BJ (cell line): ENCODE measurements at regions not wholly inside any gene's neighbourhood (a gene's known extent, or its start where the extent isn't known, plus 50 kb on each side); places are given as distances from the start of the nearest gene placed in this dataset.
"Not testable (repeated sequence)": the region's sequence is repeated elsewhere in the genome, so short reads cannot be mapped to it uniquely, and the experiment has no call there.

ENCODE experiments used
- CTCF ChIA-PET: fragments of 350-600 bp; formaldehyde crosslinking; extraction: SDS; loops from one replicate; lab custom pipeline; 2021; ENCODE audit warnings: antibody characterized with exemption, inconsistent platforms; lab: Yijun Ruan, JAX
- POLR2A ChIA-PET: fragments of 300-600 bp; sonication (Branson Sonifier 250); formaldehyde crosslinking; extraction: SDS; loops from one replicate; lab custom pipeline; 2021; ENCODE audit warnings: antibody characterized with exemption; lab: Charles Lee
- DNase-seq: peaks from one replicate; pipeline ENCODE4 v3.0.0-alpha.2; 2011; ENCODE audit warnings: low read depth
- H3K27me3 ChIP-seq: 2 replicates; pipeline ENCODE4 v1.6.0; 2011; ENCODE audit warnings: low read length; ENCODE audit not compliant: control insufficient read depth, insufficient read depth
- H3K36me3 ChIP-seq: 2 replicates; pipeline ENCODE4 v1.5.1; 2011; ENCODE audit warnings: low read length; ENCODE audit not compliant: control insufficient read depth, insufficient read depth
- H3K4me3 ChIP-seq: 2 replicates; pipeline ENCODE4 v1.5.1; 2011; ENCODE audit warnings: low read depth, mild to moderate bottlenecking, control low read depth, low read length
- CTCF ChIP-seq: IDR thresholded peaks from 2 replicates; pipeline ENCODE4 v1.5.1; 2011; ENCODE audit warnings: low read depth, mild to moderate bottlenecking, control low read depth, inconsistent platforms, low read length, moderate library complexity; ENCODE audit not compliant: insufficient read depth

- H3K4me3 ChIP-seq: no peak overlapping the region
- no peak for TF ChIP-seq CTCF
- POLR2A ChIA-PET: no interaction called here
- no peak for DNase-seq
- no peaks in the 10 kb centered on the region for H3K36me3 ChIP-seq
- no peaks in the 10 kb centered on the region for H3K27me3 ChIP-seq
- CTCF ChIA-PET: no interaction called here
These were observed 140.9 kb downstream of the MRPS30 start for GRCh38 chr5:44949687-44950086.

- DNase-seq: no peak
- TF ChIP-seq CTCF: no peak
- no peak overlapping the region for H3K4me3 ChIP-seq
- H3K36me3 ChIP-seq: no peaks in the 10 kb centered on the region
- no peaks in the 10 kb centered on the region for H3K27me3 ChIP-seq
- CTCF ChIA-PET: no interaction called here
- POLR2A ChIA-PET: no interaction called here
These were observed 142.6 kb downstream of the MRPS30 start for GRCh38 chr5:44951371-44951770.

GRCh38 chr5:44952376-44952775, 143.6 kb downstream of the MRPS30 start:
- POLR2A ChIA-PET: no interaction called here
- CTCF ChIA-PET: interaction anchor here (0.6 kb wide), 1 partner anchor 13 kb away, joined by 3 read pairs; no protein-coding TSS in a partner anchor
- TF ChIP-seq CTCF: peak; percentile 59
- Histone ChIP-seq H3K27me3 (no peaks in the 10 kb centered on the region), H3K36me3 (no peaks in the 10 kb centered on the region), H3K4me3 (no peak overlapping the region)
- DNase-seq: no peak

GRCh38 chr5:44953078-44953477, 144.3 kb downstream of the MRPS30 start:
- no peak for DNase-seq
- Histone ChIP-seq H3K36me3 (no peaks in the 10 kb centered on the region), H3K27me3 (no peaks in the 10 kb centered on the region), H3K4me3 (no peak overlapping the region)
- ChIA-PET POLR2A (no interaction called here), CTCF (interaction anchor here (0.6 kb wide), 1 partner anchor 12 kb away, joined by 3 read pairs; no protein-coding TSS in a partner anchor)
- no peak for TF ChIP-seq CTCF

- CTCF ChIA-PET, POLR2A ChIA-PET, DNase-seq: not testable (repeated sequence)
These were observed 150.3 kb downstream of the MRPS30 start for GRCh38 chr5:44958943-44959454.

GRCh38 chr5:44969825-44970224, 161.1 kb downstream of the MRPS30 start:
- no peak for DNase-seq
- ChIA-PET CTCF (no interaction called here), POLR2A (no interaction called here)
- no peak for TF ChIP-seq CTCF
- Histone ChIP-seq H3K36me3 (no peaks in the 10 kb centered on the region), H3K27me3 (no peaks in the 10 kb centered on the region), H3K4me3 (no peak overlapping the region)

More at GRCh38 chr5:44958943-44959454, 150.3 kb downstream of the MRPS30 start:
- H3K4me3 ChIP-seq, H3K27me3 ChIP-seq, H3K36me3 ChIP-seq: not testable (repeated sequence)

- H3K27me3 ChIP-seq, POLR2A ChIA-PET, H3K36me3 ChIP-seq, CTCF ChIA-PET, H3K4me3 ChIP-seq, DNase-seq: not testable (repeated sequence)
These were observed 162.2 kb downstream of the MRPS30 start for GRCh38 chr5:44970963-44971362.
